DOHH2 (cell line): ENCODE measurements at regions not wholly inside any gene's neighbourhood (a gene's known extent, or its start where the extent isn't known, plus 50 kb on each side); places are given as distances from the start of the nearest gene placed in this dataset.

Source experiments
- EZH2phosphoT487 ChIP-seq: fragments of 200-600 bp; sonication (generic); IDR thresholded peaks from 2 replicates; pipeline ENCODE4 v1.6.1; 2017; ENCODE audit warnings: borderline replicate concordance, mild to moderate bottlenecking, antibody characterized with exemption, low read length, moderate library complexity, mixed read lengths
- TF ChIP-seq, protein P1 (sequence below): fragments of 200-600 bp; sonication (generic); IDR thresholded peaks from one replicate; pipeline ENCODE4 v1.5.1; 2014; ENCODE audit warnings: antibody characterized with exemption, mild to moderate bottlenecking, low read depth, low read length; ENCODE audit not compliant: poor library complexity, severe bottlenecking

DNA sequence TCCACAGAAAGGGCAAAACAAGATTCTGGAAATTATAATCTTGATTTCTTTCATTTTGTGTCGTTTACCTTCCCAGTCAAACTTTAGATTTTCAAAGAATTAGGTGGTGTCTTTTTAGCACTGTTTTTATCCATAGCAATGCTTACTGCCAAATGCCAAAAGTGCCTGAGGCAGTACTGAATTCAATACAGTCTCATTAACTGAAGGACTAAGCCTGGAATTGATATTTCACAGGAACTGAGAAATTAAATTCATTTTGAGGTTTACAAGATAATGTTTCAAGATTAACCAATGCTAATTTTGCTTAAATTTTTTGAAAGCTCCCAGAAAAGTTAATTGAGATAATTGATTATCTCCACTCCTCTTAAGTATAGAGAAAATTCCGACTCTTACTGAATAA lies 68.8 kb upstream of the ARHGAP24 start:
- TF ChIP-seq, protein P1, sequence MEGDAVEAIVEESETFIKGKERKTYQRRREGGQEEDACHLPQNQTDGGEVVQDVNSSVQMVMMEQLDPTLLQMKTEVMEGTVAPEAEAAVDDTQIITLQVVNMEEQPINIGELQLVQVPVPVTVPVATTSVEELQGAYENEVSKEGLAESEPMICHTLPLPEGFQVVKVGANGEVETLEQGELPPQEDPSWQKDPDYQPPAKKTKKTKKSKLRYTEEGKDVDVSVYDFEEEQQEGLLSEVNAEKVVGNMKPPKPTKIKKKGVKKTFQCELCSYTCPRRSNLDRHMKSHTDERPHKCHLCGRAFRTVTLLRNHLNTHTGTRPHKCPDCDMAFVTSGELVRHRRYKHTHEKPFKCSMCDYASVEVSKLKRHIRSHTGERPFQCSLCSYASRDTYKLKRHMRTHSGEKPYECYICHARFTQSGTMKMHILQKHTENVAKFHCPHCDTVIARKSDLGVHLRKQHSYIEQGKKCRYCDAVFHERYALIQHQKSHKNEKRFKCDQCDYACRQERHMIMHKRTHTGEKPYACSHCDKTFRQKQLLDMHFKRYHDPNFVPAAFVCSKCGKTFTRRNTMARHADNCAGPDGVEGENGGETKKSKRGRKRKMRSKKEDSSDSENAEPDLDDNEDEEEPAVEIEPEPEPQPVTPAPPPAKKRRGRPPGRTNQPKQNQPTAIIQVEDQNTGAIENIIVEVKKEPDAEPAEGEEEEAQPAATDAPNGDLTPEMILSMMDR: no peak
- no peak for TF ChIP-seq EZH2phosphoT487
